Activated naive CD4-positive, alpha-beta T cell treated with anti-CD3 and anti-CD28 coated beads, Interleukin-2, amount 50 U/mL, for 16 hours (primary cell): ENCODE measurements at regions not wholly inside any gene's neighbourhood (a gene's known extent, or its start where the extent isn't known, plus 50 kb on each side); places are given as distances from the start of the nearest gene placed in this dataset.

Experiments used
- DNase-seq: peaks from one replicate; pipeline ENCODE4 v3.0.0-alpha.2; 2020

DNA sequence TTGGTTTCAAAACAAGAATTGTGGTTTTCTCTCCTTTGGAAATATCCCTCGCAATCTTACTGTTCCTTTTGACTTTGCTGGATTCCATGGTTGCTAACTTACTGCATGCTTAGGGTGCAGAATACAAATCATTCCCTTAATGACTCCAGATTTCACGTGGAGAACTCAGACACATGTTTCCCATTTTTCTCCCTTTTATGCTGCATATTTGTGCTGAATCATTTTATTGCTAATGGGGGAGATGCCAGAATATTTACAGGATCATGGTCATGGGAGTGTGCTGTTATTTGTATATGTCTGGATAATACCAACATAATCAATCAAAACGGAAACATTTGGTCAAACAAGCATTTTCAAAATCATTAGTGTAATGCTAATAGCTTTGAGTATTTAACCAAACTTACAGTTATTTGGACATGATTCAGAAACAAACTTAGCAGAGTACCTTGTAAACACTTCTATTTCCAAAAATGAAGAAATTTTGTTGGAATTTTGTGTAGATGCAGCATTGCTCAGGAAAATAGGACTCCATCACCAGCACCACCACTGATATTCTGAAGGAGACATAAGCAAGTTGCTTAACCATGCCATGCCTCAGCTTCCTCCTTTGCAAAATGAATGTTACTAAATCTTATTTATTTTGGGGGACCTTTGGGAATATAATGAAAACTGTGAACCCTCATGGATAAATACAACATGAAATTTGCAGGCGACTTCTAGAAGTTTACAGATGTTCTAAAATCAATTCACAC, 122.5 kb upstream of the RND3 start:
- DNase-seq, result no peak

DNA sequence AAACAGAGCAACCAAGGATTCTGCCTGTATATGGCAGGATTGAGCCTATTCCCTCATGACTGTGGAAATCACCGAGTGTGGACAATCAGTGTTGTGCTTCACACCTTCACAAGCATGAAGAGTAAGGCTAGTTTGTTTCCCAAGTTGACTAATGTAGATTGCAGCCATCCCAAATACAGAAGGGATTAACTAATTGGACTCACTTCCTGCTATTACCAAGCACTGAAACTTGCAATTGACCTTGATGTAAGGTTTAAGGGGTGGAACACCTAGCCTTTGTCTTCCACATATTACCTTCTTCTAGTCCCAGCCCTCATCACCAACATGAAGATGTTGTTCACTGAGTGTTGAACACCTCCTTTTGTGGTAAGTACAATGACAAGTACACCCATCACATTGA, 120.9 kb upstream of the RND3 start:
- DNase-seq, result no peak

DNA sequence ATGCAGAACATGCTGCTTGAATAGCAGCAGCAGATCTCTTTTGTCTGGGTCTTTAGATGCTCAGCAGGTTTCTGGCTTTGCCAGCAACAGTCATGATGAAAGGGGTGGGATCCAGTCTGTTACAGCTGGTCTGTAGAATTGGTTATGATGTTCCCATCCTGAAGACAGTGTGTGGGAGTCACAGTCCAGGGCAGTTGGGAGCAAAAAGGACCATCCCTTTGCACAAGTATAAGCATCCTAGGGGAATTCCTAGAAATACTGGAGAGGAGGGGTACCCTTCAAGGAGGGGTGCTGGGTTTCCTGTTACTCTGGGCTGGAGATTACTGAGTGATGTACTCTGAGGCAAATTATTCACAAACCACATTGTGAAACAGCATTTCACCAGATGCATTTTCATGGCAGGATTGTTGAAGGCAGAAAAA, 119.9 kb upstream of the RND3 start:
- DNase-seq, result no peak

DNA sequence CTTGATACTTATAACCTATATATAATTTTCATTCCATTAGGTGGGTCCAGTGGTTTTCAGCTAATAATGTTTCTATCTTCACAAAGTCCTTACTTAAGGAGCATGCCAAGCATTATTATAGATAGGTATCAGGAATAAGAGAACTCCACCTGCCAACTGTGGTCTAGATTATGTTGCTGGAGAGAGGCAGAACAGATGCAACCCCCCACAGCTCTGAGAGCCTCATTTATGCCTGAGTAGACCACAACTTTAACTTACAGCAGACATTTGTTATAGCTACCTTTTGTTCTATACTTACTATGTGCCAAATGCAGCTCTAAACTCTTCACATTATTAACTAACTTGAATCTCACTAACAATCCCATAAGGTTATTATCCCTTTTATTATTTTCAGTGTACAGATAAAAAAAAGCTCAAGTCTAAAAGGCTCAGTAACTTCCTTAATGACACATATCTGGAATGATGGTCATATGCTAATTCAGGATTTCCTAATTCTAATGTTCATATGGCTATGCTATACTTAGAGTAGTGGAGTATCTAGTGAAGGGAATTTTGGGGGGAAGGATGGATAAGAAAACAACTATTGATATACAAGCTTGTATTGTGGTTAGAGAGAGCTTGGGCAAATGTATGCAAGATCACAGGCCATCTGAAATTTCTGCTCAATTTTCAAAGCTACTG, 119.1 kb upstream of the RND3 start:
- no peak for DNase-seq

DNA sequence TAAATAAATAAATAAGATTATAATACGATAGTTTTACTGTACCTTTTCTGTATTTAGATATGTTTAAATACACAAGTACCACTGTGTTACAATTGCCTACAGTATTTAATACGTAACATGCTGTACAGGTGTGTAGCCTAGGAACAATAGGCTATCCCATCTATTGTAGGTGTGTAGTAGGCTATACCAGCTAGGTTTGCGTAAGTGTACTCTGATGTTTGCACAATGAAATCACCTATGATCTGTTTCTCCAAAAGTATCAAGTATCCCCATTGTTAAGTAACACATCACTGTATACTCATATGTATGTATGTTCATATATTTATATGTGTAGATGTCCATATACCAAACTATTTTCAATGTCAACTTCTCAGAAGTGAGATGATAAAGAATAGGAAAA, 118.2 kb upstream of the RND3 start:
- DNase-seq, result no peak

DNA sequence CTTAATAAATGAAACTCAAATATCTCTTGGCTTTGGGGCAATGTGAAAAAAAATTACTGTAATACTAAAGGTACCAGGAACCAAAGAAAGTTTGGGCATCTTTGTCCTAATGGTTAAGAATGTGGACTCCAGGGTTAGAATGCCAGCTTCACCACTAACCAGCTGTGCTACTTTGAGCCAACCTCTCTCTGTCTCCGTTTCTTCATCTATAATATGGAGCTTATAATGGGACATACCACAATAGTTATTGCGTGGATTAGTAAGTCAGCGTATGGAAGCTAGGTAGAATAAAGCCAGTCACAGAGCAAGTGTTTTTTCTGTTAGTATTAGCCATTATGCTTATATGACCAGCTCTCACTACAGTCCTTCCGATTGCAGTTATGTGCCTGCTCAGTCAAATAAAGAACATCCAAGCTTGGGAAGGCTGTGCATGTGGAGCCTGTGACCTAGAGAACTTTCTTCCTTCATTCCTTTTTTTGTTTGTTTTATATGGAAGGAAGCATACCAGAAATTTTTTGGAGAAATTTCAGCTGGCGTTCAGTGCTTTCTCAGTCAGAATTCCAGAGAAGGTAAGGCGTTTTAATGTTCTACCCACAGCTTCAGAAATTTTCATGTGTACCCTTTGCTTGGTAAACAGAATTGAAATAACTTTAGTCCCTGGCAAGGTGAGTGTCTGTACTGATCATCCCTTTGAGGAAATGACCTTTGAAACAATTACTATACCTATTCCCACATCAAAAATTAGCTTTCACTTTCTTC, 114.0 kb upstream of the RND3 start:
- DNase-seq, result no peak

DNA sequence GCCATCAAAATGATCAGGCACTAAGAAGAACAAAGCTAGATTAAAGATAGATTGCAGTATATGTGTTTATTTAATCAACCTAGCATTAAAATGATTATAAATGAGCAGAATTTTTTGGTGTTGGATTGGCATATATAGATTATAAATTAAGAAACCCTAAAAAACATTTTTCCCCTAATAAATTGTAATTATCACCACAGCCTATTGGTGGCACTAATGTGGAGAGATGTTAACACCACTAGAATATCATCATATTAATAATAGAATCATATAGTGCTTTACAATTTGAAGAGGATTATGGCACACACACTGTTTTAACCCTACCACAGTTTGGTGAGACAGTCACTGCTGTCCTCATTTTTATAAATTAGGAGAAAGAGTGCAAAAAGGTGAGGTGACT, 112.4 kb upstream of the RND3 start:
- no peak for DNase-seq

DNA sequence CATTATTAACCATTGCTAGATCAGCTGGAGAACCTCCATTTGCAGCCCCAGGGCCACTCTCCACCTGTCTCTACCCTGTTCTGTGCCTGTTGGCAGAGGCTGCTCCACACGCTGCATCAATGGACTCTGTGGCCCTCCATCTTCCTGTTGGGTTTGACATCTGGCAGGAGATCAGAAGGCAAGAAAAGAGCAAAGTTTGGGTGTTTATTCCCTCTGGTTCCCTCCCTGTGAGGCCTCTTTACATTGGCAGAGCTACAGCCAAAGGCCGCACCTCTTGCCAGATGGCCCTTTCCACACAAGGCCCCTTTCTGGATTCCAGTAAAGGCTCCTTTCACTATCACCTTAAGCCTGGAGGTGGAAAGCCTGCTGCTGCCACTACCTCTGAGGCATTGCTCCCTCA, 110.9 kb upstream of the RND3 start:
- DNase-seq, result no peak

DNA sequence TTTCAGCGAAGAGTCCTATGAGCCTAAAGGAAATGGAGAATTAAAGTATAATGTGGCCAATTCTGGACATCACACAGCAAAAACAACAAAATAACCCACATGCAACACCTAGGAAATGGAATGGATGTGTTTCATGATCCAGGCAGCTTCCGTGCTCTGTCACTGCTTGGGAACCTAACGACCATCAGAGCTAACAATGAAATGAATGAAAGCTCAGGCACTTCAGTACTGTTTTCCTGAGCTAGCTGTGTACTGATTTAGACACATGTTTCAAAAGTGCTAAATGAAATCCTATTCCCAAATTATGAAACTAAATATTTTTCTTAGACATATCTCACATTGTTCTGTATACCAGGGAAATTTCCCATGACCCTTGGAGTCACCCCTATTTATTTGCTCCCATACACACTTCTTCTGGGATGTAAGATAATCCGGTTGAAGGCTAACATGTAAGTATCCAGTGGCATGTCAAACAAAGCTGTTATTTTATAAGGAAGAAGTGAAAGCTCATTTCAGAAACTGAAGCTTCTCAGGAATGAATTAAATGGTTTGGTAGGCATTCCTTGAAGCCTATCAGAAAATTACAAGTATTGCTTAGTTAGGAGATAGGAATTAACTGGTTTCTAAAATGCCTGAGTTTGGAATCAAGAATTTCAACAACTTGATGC, 108.5 kb upstream of the RND3 start:
- no peak for DNase-seq

DNA sequence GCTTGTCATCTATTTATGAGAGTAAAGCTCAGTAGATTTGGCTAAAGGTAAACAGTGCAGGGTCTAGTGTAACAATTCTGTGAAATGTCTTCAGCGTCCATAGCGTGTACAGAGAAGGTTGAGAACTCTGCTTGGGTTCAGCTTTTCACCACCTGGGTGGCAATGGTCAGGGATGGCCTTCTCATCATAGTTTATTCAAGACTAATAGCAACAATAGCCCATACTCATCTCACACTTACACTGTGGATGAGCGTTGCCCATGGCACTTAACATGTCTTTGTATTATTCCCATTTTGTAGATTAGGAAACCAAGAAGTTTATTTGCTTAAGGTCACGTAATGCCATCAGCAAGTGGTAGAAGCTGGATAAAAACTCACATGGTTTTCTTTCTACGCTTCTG, 106.8 kb upstream of the RND3 start:
- DNase-seq, result no peak

DNA sequence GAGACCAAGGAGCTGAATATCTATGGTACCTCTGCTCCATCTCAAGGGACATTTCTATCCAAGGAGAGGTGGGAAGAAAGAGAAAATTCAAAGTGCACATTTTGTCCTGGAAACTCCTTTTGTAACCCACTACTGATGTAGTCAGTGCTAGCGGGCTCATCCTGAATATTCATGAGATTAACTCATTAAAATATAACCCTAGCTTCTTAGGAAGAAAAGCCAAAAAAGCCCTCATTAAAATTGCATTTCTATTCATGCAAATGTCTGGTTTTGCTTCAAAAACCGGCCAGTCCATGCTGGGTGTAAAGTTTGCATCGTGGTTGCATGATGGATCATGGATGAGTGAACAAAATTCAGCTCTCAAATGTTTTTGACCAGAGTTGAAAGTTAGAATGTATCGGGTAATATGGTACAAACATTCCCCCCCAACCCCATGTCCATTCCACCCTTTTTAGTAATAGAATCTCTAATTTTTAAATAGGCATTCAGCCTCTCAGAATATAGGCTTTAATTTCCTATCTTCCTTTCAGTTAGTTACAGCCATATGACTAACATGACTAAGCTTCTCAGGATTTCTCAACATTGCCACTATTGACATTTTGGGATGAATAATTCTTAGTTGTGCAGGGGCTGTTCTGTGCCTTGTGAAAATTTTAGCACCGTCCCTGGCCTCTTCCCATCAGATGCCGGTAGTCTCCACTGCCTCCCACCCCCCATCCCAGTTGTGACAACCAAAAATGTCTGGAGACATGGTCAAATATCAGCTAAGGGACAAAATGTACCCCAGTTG, 104.2 kb upstream of the RND3 start:
- no peak for DNase-seq

DNA sequence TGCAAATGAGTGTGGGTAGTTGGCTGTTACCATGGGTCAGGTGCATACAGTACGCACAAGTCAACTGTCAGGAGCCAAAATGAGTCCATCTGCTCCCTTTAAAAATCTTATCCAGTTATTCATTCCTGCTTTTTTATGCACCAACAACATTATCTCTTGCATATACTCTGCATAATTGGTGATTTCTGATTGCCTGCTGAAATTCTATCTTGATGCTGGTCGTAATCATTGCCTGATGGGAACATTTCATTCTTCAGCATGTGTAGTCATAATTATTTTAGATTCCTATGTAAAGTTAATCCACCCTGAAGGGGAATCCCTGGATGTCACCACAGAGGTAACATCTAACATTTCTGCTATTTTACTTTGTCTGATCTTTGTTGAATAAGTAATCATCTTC, 102.2 kb upstream of the RND3 start:
- DNase-seq, result no peak

DNA sequence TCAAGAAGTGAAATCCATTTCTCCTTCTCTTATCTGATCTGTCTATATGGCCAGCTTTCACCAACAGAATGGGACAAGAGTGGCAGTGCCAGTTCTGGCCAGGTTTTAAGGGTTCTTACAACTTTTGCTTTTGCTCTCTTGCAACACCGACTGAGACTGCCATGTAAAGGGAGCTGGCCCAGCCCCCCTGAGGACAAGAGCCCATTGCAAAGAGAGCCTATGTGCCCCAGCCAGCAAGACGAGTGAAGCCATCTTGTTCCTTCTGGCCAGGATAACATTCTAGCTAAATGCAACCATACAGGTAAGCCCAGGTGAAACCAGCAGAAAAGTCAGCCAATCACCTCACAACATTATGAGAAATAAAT, 101.0 kb upstream of the RND3 start:
- DNase-seq, result no peak

DNA sequence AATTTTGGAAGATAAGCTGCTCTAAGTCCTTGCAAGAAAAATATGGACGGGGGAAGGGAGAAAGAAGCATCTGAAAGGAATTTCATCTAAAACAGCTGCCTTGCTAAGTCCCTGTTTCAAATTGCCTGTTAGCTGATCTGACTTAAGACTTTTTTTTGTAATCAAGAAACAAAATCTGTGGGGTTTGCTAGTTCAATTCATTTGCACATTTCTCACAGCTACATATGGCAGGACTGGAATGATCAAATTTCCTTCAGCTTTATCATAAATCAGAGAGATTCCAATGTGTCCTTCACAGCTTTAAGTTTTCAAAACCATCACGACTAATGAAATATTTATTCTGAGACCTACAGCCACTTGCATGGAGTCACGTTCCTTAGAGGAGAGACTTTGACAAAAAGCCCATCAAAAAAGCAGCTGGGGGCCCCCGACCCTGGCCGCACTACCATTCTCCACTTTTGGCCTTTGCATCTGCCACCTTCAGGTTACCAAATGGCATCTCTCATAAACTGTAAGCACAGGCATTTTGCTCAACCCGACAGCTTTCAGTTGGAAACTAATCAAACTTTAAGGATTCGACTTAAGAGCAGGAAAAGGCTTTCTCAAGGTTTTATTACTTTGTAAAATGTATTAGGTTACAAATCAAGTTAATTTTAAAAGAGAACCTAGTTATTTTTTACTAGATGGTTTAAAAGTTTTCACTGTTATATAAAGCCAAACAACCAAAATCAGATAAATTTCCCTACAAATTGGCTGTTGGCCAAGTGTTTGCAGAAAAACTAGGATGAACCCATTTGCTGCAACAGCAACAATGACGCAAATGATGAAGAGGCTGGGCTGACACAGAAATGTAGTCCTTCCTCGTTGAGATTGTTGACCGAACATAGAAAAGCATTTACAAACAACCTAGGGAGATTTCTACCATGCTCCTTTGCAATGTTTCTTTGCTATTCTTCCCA, 100.4 kb upstream of the RND3 start:
- DNase-seq, result no peak

DNA sequence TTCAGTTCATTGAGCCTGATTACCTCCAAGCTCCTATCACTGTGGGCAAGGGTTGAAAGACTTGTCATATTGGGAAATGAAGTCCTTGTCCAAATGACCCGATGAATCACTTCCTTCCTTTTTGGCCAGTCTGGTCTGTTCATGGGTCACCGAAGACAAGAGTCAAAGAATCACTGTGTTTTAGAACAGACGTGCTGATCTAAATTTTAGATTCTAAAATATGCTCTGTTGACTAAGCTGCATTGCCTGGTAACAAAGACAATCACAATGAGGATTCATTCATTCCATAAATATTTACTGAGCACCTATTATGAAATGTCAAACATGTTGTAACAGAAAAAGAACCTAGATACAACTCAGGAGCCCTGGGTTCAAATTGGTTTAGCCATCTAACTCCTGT, 99.4 kb upstream of the RND3 start:
- DNase-seq, result no peak

DNA sequence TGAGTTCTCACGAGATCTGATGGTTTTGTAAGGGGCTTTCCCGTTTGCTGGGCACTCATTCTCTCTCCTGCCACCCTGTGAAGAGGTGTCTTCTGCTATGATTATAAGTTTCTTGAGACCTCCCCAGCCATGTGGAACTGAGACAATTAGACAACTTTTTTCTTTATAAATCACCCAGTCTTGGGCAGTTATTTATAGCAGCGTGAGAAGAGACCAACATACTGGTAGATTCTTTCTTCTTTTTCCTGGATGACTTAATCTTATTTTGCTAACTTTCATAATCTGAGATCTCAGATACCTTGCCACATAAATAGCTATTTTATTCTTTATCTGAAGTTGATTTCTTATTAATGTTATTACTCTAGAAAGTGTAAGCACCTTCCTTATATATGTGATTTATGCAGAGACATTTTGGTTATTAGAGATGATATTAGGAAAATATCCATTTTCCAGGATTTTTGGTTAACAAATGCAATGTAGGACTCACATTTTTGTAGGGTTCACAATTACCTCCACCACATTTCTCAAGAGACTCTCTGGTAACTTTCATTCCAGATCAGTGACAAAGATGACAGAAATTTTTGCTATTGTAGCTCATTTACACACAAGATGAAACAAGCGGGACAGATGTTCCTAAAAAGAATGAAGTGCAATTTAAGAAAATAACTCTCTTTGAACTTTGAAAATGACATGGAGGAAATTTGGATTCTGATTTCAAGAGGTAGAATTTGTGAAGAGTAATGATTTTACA, 97.9 kb upstream of the RND3 start:
- DNase-seq, result no peak

DNA sequence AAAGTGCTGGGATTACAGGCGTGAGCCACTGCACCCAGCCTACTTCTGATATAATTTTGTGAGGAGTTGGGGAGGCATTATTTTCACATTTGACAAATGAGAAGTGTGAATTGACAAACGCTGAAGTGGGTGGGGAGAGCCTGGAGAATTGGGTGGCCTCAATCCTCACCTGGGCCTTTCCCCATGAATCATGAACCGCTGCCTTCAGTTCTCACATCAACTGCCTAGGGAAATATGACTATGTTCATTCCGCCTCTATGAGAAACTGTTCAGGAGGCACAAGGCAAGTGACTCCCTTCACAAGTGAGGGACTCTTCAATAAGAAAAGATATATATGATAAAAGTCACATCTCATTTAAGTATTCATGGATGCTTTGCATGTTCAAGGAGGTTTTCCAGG, 96.6 kb upstream of the RND3 start:
- DNase-seq, result no peak

DNA sequence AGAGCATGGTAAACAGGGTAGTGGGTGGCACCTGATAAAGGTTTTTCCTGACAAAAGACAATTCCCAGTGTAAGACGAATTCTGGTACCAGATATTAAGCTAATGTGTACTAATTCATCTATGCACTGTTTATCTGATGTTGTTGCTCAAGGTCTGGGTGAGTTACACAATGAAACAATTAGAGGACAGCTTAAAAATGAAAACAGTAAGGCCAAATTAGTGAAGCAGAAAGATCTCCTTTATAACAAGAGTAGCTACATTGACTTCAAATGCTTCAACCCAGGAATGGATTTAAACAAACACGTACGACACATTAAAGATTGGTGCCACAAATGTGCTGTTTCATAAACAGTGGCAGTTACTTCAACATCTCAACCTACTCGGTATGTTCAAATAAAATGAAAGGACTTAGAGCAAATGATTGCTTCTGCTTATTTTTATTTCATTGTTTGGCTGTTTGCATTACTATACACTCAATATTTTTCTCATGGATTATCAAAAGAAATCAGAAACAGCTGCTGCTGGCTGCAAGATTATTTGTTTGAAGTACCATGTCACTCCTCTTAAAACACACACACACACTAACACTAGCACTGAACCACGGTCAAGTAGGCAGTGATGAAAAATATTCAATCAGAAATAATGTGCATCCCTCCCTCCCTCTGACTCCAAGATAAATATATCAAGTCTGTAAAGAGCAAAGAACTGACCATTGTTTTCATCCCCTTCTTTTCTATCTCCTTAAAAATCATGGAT, 94.4 kb upstream of the RND3 start:
- no peak for DNase-seq

DNA sequence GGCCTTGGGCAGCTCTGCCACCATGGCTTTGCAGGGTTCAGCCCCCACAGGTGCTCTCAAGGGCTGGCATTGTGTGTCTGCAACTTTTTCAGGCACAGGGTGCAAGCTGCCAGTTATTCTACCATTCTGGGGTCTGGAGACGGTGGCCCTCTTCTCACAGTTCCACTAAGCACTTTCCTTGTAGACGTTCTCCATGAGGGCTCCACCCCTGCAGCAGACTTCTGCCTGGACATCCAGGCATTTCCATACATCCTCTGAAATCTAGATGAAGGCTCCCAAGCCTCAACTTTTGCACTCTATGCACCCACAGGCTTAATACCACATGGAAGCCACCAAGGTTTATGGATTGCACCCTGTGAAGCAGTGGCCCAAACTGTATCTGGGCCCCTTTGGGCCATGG, 91.0 kb upstream of the RND3 start:
- no peak for DNase-seq

DNA sequence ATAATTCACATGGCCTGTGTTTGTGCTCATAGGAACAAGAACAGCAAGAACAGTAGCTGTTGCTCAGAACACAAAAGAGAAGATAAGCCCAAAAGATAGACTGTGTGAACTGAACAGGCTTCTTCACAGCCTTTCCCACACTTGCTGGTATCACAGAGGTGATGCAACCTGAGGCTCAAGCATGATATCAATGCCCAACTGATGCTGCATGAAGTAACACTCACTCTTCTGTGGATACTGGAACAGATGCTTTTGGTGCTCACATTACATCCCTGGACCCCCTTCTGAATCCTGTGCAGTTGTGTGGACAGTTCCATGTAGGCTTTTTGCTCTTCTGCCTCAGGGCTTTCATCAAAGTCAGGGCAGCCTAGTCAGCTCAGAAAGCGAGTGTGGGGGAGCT, 88.4 kb upstream of the RND3 start:
- DNase-seq, result no peak
